HG02610 (cell line): ENCODE measurements at regions not wholly inside any gene's neighbourhood (a gene's known extent, or its start where the extent isn't known, plus 50 kb on each side); places are given as distances from the start of the nearest gene placed in this dataset.
A peak's percentile ranks its signal among the peaks of the same experiment; 100 is the strongest.

Source experiments
- ATAC-seq: cut with Tn5 transposase; IDR thresholded peaks from one replicate; pipeline ENCODE4 v1.9.1; 2021; ENCODE audit warnings: mild to moderate bottlenecking, moderate library complexity; ENCODE audit not compliant: unreplicated experiment

DNA sequence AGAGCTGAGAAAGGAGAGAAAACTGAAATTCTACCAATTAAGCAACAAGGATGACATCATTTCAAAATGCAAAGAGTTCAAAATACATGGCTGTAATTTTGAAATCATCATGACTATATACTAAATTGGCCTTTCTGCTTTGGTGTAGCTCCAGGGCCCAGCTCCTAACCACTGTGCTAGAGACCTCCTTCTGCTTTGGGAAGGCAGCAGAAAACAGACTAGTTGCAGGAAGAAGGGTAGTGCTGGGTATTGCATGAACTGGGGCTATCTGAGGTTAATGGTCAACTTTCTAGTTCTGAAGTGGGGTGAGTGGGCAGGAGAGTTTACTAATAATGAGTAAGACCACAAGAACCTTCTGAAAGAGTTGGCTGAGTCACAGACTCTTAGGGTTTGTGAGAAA is 66.2 kb downstream of the PTGER2 start:
- peak; percentile 100 for ATAC-seq
